ENCODE measurements at regions not wholly inside any gene's neighbourhood (a gene's known extent, or its start where the extent isn't known, plus 50 kb on each side); places are given as distances from the start of the nearest gene placed in this dataset.

- no peak for DNase-seq
Observed at GRCh38 chr10:121284936-121285335, 313.3 kb downstream of the FGFR2 start.

GRCh38 chr10:121285406-121286196, 312.6 kb downstream of the FGFR2 start:
- DNase-seq = no peak

- no peak for DNase-seq
Observed at GRCh38 chr10:121288011-121288410, 310.2 kb downstream of the FGFR2 start.

- DNase-seq = no peak
Observed at GRCh38 chr10:121288864-121289661, 309.2 kb downstream of the FGFR2 start.

- no peak for DNase-seq
Observed at GRCh38 chr10:121289800-121290199, 308.4 kb downstream of the FGFR2 start.

- no peak for DNase-seq
Observed at GRCh38 chr10:121290674-121291073, 307.6 kb downstream of the FGFR2 start.

- DNase-seq = no peak
Observed at GRCh38 chr10:121291376-121291775, 306.9 kb downstream of the FGFR2 start.

GRCh38 chr10:121291823-121292222, 306.4 kb downstream of the FGFR2 start:
- DNase-seq = no peak

GRCh38 chr10:121292321-121292720, 305.9 kb downstream of the FGFR2 start:
- no peak for DNase-seq

GRCh38 chr10:121293110-121293509, 305.1 kb downstream of the FGFR2 start:
- no peak for DNase-seq

- DNase-seq = no peak
Observed at GRCh38 chr10:121294630-121295029, 303.6 kb downstream of the FGFR2 start.

GRCh38 chr10:121296378-121296777, 301.9 kb downstream of the FGFR2 start:
- DNase-seq = no peak

- no peak for DNase-seq
Observed at GRCh38 chr10:121296881-121297585, 301.2 kb downstream of the FGFR2 start.

GRCh38 chr10:121300723-121301122, 297.5 kb downstream of the FGFR2 start:
- DNase-seq = no peak

GRCh38 chr10:121302541-121303180, 295.6 kb downstream of the FGFR2 start:
- DNase-seq = no peak

GRCh38 chr10:121303287-121303890, 294.9 kb downstream of the FGFR2 start:
- DNase-seq = no peak

- no peak for DNase-seq
Observed at GRCh38 chr10:121305066-121305465, 293.2 kb downstream of the FGFR2 start.

GRCh38 chr10:121306159-121306673, 292.0 kb downstream of the FGFR2 start:
- no peak for DNase-seq

GRCh38 chr10:121307411-121307980, 290.7 kb downstream of the FGFR2 start:
- no peak for DNase-seq

- no peak for DNase-seq
Observed at GRCh38 chr10:121308020-121308419, 290.2 kb downstream of the FGFR2 start.

GRCh38 chr10:121309164-121309563, 289.1 kb downstream of the FGFR2 start:
- no peak for DNase-seq

GRCh38 chr10:121310151-121310711, 288.0 kb downstream of the FGFR2 start:
- DNase-seq = peak; percentile 81

Measured in NCI-H345 (cell line).